HFFc6 (cell line): ENCODE measurements at regions not wholly inside any gene's neighbourhood (a gene's known extent, or its start where the extent isn't known, plus 50 kb on each side); places are given as distances from the start of the nearest gene placed in this dataset.
"Not testable (repeated sequence)": the region's sequence is repeated elsewhere in the genome, so short reads cannot be mapped to it uniquely, and the experiment has no call there.

ENCODE experiments used
- DNase-seq: peaks from one replicate; pipeline ENCODE4 v3.0.0-alpha.2; 2018
- H3K27ac Mint-ChIP-seq: 2 replicates; pipeline ENCODE4 v1.8.0; 2020; ENCODE audit warnings: mild to moderate bottlenecking, mixed read lengths
- H3K27me3 Mint-ChIP-seq: 2 replicates; pipeline ENCODE4 v1.8.0; 2021; ENCODE audit warnings: mild to moderate bottlenecking, moderate library complexity, mixed read lengths; ENCODE audit not compliant: insufficient read depth
- H3K36me3 Mint-ChIP-seq: 2 replicates; pipeline ENCODE4 v1.8.0; 2021; ENCODE audit warnings: low read depth, mixed read lengths
- H3K4me1 Mint-ChIP-seq: 2 replicates; pipeline ENCODE4 v1.8.0; 2020; ENCODE audit warnings: low read depth, mixed read lengths
- H3K4me3 Mint-ChIP-seq: 2 replicates; pipeline ENCODE4 v1.8.0; 2020; ENCODE audit warnings: mild to moderate bottlenecking, moderate library complexity, mixed read lengths
- H3K9me3 Mint-ChIP-seq: 2 replicates; pipeline ENCODE4 v1.8.0; 2020; ENCODE audit warnings: mild to moderate bottlenecking, mixed read lengths
- CTCF ChIP-seq: fragments of 200-600 bp; sonication (generic); IDR thresholded peaks from 2 replicates; pipeline ENCODE4 v1.5.0; 2021; ENCODE audit warnings: antibody characterized with exemption, mild to moderate bottlenecking

- Mint-ChIP-seq H3K4me1 (no peaks in the 10 kb centered on the region), H3K27me3 (no peaks in the 10 kb centered on the region), H3K36me3 (no peaks in the 10 kb centered on the region; the same call in 1 of the 2 replicates), H3K4me3 (no peak overlapping the region), H3K27ac (no peak overlapping the region), H3K9me3 (peaks cover 4% of the 10 kb centered on the region; the same call in 1 of the 2 replicates)
- TF ChIP-seq CTCF = no peak
- no peak for DNase-seq
Observed at GRCh38 chr2:84238907-84239306, 220.2 kb downstream of the SUCLG1 start.

DNA sequence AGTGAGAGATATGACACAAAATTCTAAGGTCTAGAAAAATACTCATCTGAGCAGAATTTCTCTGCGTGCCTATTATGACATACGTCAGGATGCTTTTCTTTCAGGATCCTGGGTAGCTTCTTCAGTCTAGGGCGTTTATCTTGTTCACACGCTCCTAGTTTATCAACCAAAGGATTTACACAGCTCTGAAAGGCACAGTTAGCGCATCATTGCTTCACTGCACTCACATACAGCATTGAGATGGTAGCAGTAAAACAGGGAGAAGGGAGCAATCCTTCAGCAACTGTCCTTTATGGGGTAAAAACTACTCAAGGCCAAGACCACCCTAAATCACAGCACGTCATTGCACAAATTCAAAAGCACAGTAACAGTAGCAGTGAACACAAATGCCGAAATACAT, 222.8 kb downstream of the SUCLG1 start:
- Mint-ChIP-seq H3K9me3 (peaks cover 4% of the 10 kb centered on the region; the same call in 1 of the 2 replicates), H3K36me3 (no peaks in the 10 kb centered on the region; the same call in 1 of the 2 replicates), H3K4me1 (no peaks in the 10 kb centered on the region), H3K4me3 (no peak overlapping the region), H3K27me3 (no peaks in the 10 kb centered on the region), H3K27ac (no peak overlapping the region)
- no peak for DNase-seq
- TF ChIP-seq CTCF = no peak

- no peak overlapping the region for H3K4me3 Mint-ChIP-seq
- H3K27me3 Mint-ChIP-seq = no peaks in the 10 kb centered on the region
- H3K27ac Mint-ChIP-seq = no peak overlapping the region
- peaks cover 6% of the 10 kb centered on the region; the same call in 1 of the 2 replicates for H3K9me3 Mint-ChIP-seq
- no peaks in the 10 kb centered on the region for H3K4me1 Mint-ChIP-seq
- no peak for DNase-seq
- H3K36me3 Mint-ChIP-seq = no peaks in the 10 kb centered on the region; the same call in 1 of the 2 replicates
- no peak for TF ChIP-seq CTCF
Observed at GRCh38 chr2:84234103-84234502, 225.0 kb downstream of the SUCLG1 start.

- no peak for TF ChIP-seq CTCF
- Mint-ChIP-seq H3K4me3 (no peak overlapping the region), H3K27me3 (no peaks in the 10 kb centered on the region), H3K4me1 (no peaks in the 10 kb centered on the region), H3K9me3 (peaks cover 13% of the 10 kb centered on the region; the same call in 1 of the 2 replicates), H3K27ac (no peak overlapping the region), H3K36me3 (no peaks in the 10 kb centered on the region; the same call in 1 of the 2 replicates)
- no peak for DNase-seq
Observed at GRCh38 chr2:84231478-84231877, 227.6 kb downstream of the SUCLG1 start.

DNA sequence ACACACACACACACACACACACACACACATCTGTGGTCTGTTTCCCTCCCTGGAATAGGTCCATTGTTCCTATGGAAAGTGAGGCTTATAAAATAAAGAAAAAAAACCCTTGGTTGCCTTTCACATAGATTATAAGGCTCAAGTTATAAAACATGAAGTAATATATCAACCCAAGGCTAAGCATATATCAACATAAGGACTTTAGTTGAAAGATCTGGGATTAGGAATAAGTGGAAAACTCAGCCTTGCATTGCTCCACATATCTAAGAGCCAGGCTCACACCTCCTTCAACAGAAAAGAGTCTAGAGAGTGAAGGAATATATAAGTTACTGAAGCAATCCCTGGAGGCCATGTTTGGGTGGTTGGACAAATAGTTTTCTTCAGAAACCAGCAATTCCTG, 235.0 kb downstream of the SUCLG1 start:
- Mint-ChIP-seq H3K9me3 (peaks cover 23% of the 10 kb centered on the region), H3K27ac (no peak overlapping the region), H3K36me3 (no peaks in the 10 kb centered on the region), H3K4me3 (no peak overlapping the region), H3K27me3 (peaks cover 4% of the 10 kb centered on the region; the same call in 1 of the 2 replicates), H3K4me1 (no peaks in the 10 kb centered on the region)
- DNase-seq = no peak
- no peak for TF ChIP-seq CTCF

DNA sequence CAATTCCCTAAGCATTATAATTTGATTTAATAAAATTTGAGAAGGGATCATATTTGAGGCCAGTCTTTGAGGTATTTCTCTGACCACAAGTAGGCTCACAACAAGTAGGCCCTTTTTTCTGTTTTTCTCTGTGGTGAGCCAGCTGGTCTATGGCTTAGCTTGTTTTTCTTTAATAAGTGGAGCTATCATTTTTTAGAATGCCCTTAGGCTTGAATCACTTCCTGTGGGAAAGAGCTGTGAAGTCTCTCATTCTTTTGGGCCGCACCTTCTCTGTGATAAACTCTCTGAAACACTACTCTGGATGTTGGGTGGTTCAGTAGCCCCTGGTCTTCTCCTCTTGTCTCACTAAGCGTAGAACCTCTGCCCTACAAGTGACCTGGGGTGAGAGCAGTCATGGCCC, 235.9 kb downstream of the SUCLG1 start:
- no peak overlapping the region for H3K4me3 Mint-ChIP-seq
- no peak overlapping the region for H3K27ac Mint-ChIP-seq
- DNase-seq = no peak
- no peaks in the 10 kb centered on the region for H3K4me1 Mint-ChIP-seq
- peaks cover 16% of the 10 kb centered on the region for H3K9me3 Mint-ChIP-seq
- no peaks in the 10 kb centered on the region for H3K36me3 Mint-ChIP-seq
- peaks cover 4% of the 10 kb centered on the region; the same call in 1 of the 2 replicates for H3K27me3 Mint-ChIP-seq
- no peak for TF ChIP-seq CTCF

- not testable (repeated sequence) for H3K27me3 Mint-ChIP-seq, H3K4me1 Mint-ChIP-seq, DNase-seq, H3K36me3 Mint-ChIP-seq, H3K4me3 Mint-ChIP-seq, H3K27ac Mint-ChIP-seq
- H3K9me3 Mint-ChIP-seq = peaks cover 13% of the 10 kb centered on the region
Observed at GRCh38 chr2:84221102-84221501, 238.0 kb downstream of the SUCLG1 start.
